Colonic mucosa (tissue), 4 donors: ENCODE measurements at regions not wholly inside any gene's neighbourhood (a gene's known extent, or its start where the extent isn't known, plus 50 kb on each side); places are given as distances from the start of the nearest gene placed in this dataset.

Source experiments
- DNase-seq: peaks from one replicate; pipeline ENCODE4 v3.0.0-alpha.2; 2020
- H3K27ac ChIP-seq: fragments of 200-600 bp; one replicate; pipeline ENCODE4 v1.8.0; 2021
- H3K27me3 ChIP-seq: fragments of 200-600 bp; one replicate; pipeline ENCODE4 v1.8.0; 2021
- H3K36me3 ChIP-seq: fragments of 200-600 bp; one replicate; pipeline ENCODE4 v1.8.0; 2021
- H3K4me1 ChIP-seq: fragments of 200-600 bp; one replicate; pipeline ENCODE4 v1.8.0; 2021; ENCODE audit warnings: mild to moderate bottlenecking
- H3K4me3 ChIP-seq: fragments of 200-600 bp; one replicate; pipeline ENCODE4 v1.8.0; 2021
- H3K9ac ChIP-seq, 2 donors: one replicate each; pipeline ENCODE4 v1.7.0; 2013; ENCODE audit warnings: control low read depth in 2 of 2, low read depth in 2 of 2, low read length in 2 of 2
- H3K9me3 ChIP-seq: fragments of 200-600 bp; one replicate; pipeline ENCODE4 v1.8.0; 2021
- CTCF ChIP-seq: fragments of 200-600 bp; IDR thresholded peaks from one replicate; pipeline ENCODE4 v1.8.0; 2022; ENCODE audit warnings: antibody characterized with exemption, mild to moderate bottlenecking
- intact Hi-C: fragments of 100-400 bp; cut with DNase I; formaldehyde crosslinking; loops from one replicate; pipeline ENCODE4 v1.14.1; 2022
- donor health status: healthy.
- donor health status: DM: no; HTN: no; CAD: no.
- donor health status: DM: no; HTN: no; CAD: no.

GRCh38 chr7:108860615-108861014, 290.9 kb downstream of the DNAJB9 start:
- no peak for TF ChIP-seq CTCF
- intact Hi-C loops, result no loop called here
- H3K9me3 ChIP-seq, result no peaks in the 10 kb centered on the region
- no peak overlapping the region for H3K9ac ChIP-seq
- no peaks in the 10 kb centered on the region for H3K4me1 ChIP-seq
- DNase-seq, result no peak
- no peaks in the 10 kb centered on the region for H3K27me3 ChIP-seq
- no peak overlapping the region for H3K4me3 ChIP-seq
- H3K36me3 ChIP-seq, result no peaks in the 10 kb centered on the region
- H3K27ac ChIP-seq, result no peak overlapping the region

GRCh38 chr7:108861071-108861470, 291.4 kb downstream of the DNAJB9 start:
- no peak for DNase-seq

GRCh38 chr7:108863227-108863848, 293.7 kb downstream of the DNAJB9 start:
- no peaks in the 10 kb centered on the region for H3K4me1 ChIP-seq
- TF ChIP-seq CTCF, result no peak
- intact Hi-C loops, result no loop called here
- H3K9ac ChIP-seq, result no peak overlapping the region
- H3K4me3 ChIP-seq, result no peak overlapping the region
- H3K9me3 ChIP-seq, result no peaks in the 10 kb centered on the region
- no peak for DNase-seq
- no peaks in the 10 kb centered on the region for H3K27me3 ChIP-seq
- no peak overlapping the region for H3K27ac ChIP-seq
- H3K36me3 ChIP-seq, result no peaks in the 10 kb centered on the region

More at GRCh38 chr7:108861071-108861470, 291.4 kb downstream of the DNAJB9 start:
- Histone ChIP-seq H3K27ac (no peak overlapping the region), H3K4me1 (no peaks in the 10 kb centered on the region), H3K27me3 (no peaks in the 10 kb centered on the region), H3K36me3 (no peaks in the 10 kb centered on the region), H3K9me3 (no peaks in the 10 kb centered on the region), H3K9ac (no peak overlapping the region), H3K4me3 (no peak overlapping the region)
- intact Hi-C loops, result no loop called here
- no peak for TF ChIP-seq CTCF

GRCh38 chr7:108869070-108869469, 299.4 kb downstream of the DNAJB9 start:
- no peak overlapping the region for H3K9ac ChIP-seq
- no peaks in the 10 kb centered on the region for H3K36me3 ChIP-seq
- H3K4me3 ChIP-seq, result no peak overlapping the region
- no peaks in the 10 kb centered on the region for H3K27me3 ChIP-seq
- DNase-seq, result no peak
- H3K4me1 ChIP-seq, result no peaks in the 10 kb centered on the region
- intact Hi-C loops, result no loop called here
- TF ChIP-seq CTCF, result no peak
- no peaks in the 10 kb centered on the region for H3K9me3 ChIP-seq
- H3K27ac ChIP-seq, result no peak overlapping the region

- H3K9me3 ChIP-seq, result no peaks in the 10 kb centered on the region
- H3K4me3 ChIP-seq, result no peak overlapping the region
- no peak for DNase-seq
- no peak for TF ChIP-seq CTCF
- no peak overlapping the region for H3K27ac ChIP-seq
- H3K9ac ChIP-seq, result no peak overlapping the region
- intact Hi-C loops, result no loop called here
- no peaks in the 10 kb centered on the region for H3K27me3 ChIP-seq
- H3K36me3 ChIP-seq, result no peaks in the 10 kb centered on the region
- H3K4me1 ChIP-seq, result no peaks in the 10 kb centered on the region
Measured at GRCh38 chr7:108875139-108875538, 305.5 kb downstream of the DNAJB9 start.
